GM12872 (cell line): ENCODE measurements at regions not wholly inside any gene's neighbourhood (a gene's known extent, or its start where the extent isn't known, plus 50 kb on each side); places are given as distances from the start of the nearest gene placed in this dataset.

Experiments
- CTCF ChIP-seq: IDR thresholded peaks from 3 replicates; pipeline ENCODE4 v1.5.1; 2011; ENCODE audit warnings: low read depth, mild to moderate bottlenecking, low read length, moderate library complexity; ENCODE audit not compliant: insufficient read depth

DNA sequence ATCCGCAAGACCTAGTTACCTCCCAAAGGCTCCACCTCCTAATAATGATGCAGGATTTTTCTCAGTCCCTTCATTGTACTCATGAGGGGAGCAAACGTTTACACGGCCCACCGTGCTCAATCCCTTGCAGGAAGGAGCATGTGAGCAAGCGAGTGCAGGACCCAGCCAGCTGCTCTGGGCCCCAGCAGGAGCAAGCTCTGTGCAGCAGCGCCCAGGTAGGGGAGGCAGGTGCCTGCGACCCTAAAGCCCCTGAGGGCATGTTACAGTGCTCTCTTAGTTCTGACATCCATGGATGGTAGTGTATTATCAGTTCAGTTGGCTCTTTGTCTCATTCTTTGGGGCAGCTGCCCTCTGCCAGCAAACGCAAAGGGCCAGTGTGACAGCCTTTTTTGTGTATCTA is 143.4 kb downstream of the TBXT start:
- no peak for TF ChIP-seq CTCF

DNA sequence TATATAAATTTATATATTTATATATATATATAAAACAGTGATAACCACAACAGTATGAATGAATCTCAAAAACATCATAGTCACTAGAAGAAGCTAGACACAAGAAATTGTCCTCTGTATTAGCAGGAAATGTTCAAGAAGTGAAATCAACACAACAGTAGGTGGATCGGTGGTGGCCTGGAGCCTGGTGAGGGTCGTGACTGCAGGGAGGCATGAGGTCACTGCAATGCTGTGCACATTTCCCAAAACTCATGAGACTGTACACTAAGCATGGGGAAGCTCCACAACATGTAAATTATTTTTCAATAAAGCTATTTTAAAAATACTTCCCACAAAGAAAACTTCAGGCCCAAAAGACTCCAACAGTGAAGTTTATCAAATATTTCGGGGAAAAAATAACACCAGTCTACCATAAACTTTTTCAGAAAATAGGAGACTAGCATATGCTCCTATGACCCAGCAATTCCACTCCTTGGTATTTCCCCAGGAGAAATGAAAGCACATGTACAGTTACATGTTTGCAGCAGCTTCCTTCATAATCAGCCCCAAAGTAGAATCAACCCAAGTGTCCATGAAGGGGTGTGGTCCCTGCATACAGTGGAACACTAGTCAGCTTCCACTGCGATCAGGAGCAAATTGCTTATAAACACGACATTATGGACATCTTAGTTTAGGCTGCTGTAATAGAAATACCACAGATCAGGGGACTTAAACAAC is 144.2 kb downstream of the TBXT start:
- TF ChIP-seq CTCF: no peak

DNA sequence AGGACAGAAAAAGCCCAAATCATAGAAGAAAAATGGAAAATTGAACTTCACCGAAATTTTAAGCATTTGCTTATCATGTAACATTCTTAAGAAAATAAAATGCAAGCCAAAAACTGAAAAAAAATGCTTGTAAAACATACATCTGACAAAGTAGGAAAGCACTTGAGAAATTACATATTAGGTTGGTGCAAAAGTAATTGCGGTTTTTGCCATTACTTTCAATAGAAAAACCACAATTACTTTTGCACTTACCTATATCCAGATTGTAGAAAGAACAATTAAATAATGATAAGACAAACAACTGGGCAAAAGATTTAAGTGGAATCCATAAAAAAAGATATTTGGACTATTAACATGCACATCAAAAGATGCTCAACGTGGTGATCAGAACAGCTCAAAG is 146.2 kb downstream of the TBXT start:
- TF ChIP-seq CTCF: no peak

DNA sequence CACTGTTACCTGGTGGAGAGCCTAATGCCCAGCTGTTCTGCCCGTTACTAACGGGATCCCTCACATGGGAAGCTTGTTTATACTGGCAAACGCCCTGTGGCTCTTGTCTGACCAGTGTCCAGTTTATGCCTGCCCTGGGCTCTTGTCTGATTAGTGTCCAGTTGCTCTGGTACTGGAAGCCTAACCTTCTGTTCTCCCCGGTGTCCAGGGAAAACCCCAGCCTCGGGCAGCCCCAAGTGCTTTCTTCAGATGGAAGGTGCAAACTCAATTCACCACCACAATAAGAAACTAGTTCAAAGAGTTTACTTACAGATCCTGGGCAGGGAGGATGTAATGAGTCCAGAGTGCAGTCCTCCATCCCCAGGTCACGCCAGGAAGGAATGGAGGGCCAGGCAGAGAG is 148.4 kb downstream of the TBXT start:
- no peak for TF ChIP-seq CTCF

- no peak for TF ChIP-seq CTCF
These were observed 150.5 kb downstream of the TBXT start for GRCh38 chr6:166017032-166017635.

DNA sequence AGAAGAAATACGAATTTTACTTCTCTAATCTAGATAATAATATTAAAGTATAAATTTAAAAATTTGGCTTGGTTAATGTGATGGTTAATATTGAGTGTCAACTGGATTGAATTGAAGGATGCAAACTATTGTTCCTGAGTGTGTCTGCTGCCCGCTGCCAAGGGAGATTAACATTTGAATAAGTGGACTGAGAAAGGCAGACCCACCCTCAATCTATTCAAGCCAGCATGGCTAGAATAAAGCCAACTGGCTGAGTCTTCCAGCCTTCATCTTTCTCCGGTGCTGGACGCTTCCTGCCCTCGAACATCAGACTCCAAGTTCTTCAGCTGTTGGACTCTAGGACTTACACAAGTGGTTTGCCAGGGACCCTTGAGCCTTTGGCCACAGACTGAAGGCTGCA is 152.7 kb downstream of the TBXT start:
- TF ChIP-seq CTCF: no peak

DNA sequence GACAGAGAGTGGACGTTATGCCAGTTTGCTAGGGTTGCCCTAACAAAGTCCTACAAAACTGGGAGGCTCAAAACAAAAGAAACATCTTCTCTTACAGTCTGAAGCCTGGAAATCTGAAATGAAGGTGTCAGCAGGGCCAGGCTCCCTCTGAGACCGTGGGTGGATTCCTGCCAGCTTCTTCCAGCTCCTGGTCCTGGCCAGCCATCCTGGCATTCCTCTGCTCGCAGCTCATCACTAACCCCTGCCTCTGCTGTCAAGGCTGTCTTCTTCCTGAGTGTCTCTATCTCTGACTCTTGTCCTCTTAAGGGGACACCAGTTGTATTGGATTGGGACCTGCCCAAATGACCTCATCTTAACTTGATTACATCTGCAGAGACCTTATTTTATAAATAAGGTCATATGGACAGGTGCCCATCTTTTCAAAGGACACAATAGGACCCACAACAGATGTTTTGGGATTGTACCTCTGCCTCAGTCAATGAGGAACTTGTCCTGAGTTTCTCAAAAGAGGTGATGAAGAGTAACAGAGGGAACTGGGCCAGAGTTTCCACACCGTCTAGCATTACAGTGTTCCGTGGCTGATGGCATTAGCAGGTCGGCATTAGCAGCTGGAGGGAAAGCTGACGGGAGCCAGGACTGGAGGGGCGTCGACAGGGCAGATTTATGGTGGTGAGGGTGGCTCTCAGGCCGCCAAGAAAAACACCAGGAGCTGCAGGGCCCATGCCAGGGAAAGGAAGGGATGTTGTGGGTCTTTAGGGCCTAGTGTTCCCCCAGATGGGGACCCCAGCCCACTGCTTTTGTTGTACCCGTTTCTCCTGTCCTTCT is 157.3 kb downstream of the TBXT start:
- no peak for TF ChIP-seq CTCF
